ENCODE measurements at regions not wholly inside any gene's neighbourhood (a gene's known extent, or its start where the extent isn't known, plus 50 kb on each side); places are given as distances from the start of the nearest gene placed in this dataset.

DNA sequence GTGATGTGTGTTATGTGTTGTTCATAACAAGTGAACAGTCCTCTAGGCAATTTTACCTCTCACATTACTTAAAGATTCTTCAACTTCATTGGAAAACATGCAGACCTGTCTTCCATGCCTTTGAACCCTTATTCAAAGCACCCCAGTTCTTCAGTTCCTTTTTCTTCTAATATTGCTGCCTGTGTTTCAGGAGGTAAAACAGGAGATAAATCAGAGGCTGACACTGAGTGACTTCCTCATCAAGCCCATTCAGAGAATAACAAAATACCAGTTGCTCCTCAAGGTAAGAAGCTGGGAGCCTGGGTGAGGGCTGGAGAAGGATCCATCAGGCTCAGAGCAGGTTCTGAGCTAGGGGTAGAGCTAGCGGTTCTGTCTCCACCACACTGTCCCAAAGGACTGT, 71.1 kb upstream of the UMPS start:
- H3K4me1 ChIP-seq (ENCODE audit: control insufficient read depth in 4 of 4, insufficient read depth in 4 of 4, low read length in 3 of 4): peaks cover 10 to 27% (median 26%) of the 10 kb centered on the region in 4 donors
- no peaks in the 10 kb centered on the region for H3K9me3 ChIP-seq (ENCODE audit: control insufficient read depth in 4 of 4, low read length in 3 of 4)
- peaks cover 3 to 27% (median 13%) of the 10 kb centered on the region in 4 donors for H3K36me3 ChIP-seq (ENCODE audit: control insufficient read depth in 4 of 4, insufficient read depth in 3 of 4, low read depth in 1 of 4, low read length in 3 of 4)
- H3K9ac ChIP-seq (ENCODE audit: low read depth in 1 of 2, low read length in 2 of 2): no peak overlapping the region
- no peaks in the 10 kb centered on the region for H3K27me3 ChIP-seq (ENCODE audit: control insufficient read depth in 4 of 4, insufficient read depth in 4 of 4, low read length in 3 of 4)
- no peak overlapping the region for H3K4me3 ChIP-seq (ENCODE audit: low read depth in 1 of 3, low read length in 3 of 3)
- WGBS: 0% methylated on average over 1 of the region's 1 CpG
- no peak overlapping the region for H3K27ac ChIP-seq (ENCODE audit: low read depth in 1 of 2, low read length in 2 of 2)
- TF ChIP-seq, protein P1, sequence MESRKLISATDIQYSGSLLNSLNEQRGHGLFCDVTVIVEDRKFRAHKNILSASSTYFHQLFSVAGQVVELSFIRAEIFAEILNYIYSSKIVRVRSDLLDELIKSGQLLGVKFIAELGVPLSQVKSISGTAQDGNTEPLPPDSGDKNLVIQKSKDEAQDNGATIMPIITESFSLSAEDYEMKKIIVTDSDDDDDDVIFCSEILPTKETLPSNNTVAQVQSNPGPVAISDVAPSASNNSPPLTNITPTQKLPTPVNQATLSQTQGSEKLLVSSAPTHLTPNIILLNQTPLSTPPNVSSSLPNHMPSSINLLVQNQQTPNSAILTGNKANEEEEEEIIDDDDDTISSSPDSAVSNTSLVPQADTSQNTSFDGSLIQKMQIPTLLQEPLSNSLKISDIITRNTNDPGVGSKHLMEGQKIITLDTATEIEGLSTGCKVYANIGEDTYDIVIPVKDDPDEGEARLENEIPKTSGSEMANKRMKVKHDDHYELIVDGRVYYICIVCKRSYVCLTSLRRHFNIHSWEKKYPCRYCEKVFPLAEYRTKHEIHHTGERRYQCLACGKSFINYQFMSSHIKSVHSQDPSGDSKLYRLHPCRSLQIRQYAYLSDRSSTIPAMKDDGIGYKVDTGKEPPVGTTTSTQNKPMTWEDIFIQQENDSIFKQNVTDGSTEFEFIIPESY (IDR thresholded peaks at IDR 0.05): no peak
- TF ChIP-seq EGR1 (IDR thresholded peaks at IDR 0.05; ENCODE audit: low read depth in 2 of 2) (no peak), NR2F2 (IDR thresholded peaks at IDR 0.05) (no peak), HNF4G (IDR thresholded peaks at IDR 0.05) (no peak), TAF1 (conservative IDR thresholded peaks at IDR 0.05) (no peak), FOXA1 (IDR thresholded peaks at IDR 0.05) (no peak), JUND (IDR thresholded peaks at IDR 0.05) (no peak), RAD21 (IDR thresholded peaks at IDR 0.05) (no peak), HNF4A (conservative IDR thresholded peaks at IDR 0.05) (no peak), FOXA2 (IDR thresholded peaks at IDR 0.05) (no peak), YY1 (IDR thresholded peaks at IDR 0.05) (no peak), GABPA (IDR thresholded peaks at IDR 0.05 in 1 of 2, conservative IDR thresholded peaks at IDR 0.05 in 1 of 2) (no peak), SP1 (IDR thresholded peaks at IDR 0.05) (no peak), RXRA (IDR thresholded peaks at IDR 0.05) (no peak)
- TF ChIP-seq, protein P2, sequence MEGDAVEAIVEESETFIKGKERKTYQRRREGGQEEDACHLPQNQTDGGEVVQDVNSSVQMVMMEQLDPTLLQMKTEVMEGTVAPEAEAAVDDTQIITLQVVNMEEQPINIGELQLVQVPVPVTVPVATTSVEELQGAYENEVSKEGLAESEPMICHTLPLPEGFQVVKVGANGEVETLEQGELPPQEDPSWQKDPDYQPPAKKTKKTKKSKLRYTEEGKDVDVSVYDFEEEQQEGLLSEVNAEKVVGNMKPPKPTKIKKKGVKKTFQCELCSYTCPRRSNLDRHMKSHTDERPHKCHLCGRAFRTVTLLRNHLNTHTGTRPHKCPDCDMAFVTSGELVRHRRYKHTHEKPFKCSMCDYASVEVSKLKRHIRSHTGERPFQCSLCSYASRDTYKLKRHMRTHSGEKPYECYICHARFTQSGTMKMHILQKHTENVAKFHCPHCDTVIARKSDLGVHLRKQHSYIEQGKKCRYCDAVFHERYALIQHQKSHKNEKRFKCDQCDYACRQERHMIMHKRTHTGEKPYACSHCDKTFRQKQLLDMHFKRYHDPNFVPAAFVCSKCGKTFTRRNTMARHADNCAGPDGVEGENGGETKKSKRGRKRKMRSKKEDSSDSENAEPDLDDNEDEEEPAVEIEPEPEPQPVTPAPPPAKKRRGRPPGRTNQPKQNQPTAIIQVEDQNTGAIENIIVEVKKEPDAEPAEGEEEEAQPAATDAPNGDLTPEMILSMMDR (IDR thresholded peaks at IDR 0.05; ENCODE audit: low read depth, low read length, missing input control): no peak
- TF ChIP-seq, protein P3, sequence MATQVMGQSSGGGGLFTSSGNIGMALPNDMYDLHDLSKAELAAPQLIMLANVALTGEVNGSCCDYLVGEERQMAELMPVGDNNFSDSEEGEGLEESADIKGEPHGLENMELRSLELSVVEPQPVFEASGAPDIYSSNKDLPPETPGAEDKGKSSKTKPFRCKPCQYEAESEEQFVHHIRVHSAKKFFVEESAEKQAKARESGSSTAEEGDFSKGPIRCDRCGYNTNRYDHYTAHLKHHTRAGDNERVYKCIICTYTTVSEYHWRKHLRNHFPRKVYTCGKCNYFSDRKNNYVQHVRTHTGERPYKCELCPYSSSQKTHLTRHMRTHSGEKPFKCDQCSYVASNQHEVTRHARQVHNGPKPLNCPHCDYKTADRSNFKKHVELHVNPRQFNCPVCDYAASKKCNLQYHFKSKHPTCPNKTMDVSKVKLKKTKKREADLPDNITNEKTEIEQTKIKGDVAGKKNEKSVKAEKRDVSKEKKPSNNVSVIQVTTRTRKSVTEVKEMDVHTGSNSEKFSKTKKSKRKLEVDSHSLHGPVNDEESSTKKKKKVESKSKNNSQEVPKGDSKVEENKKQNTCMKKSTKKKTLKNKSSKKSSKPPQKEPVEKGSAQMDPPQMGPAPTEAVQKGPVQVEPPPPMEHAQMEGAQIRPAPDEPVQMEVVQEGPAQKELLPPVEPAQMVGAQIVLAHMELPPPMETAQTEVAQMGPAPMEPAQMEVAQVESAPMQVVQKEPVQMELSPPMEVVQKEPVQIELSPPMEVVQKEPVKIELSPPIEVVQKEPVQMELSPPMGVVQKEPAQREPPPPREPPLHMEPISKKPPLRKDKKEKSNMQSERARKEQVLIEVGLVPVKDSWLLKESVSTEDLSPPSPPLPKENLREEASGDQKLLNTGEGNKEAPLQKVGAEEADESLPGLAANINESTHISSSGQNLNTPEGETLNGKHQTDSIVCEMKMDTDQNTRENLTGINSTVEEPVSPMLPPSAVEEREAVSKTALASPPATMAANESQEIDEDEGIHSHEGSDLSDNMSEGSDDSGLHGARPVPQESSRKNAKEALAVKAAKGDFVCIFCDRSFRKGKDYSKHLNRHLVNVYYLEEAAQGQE (IDR thresholded peaks at IDR 0.05): no peak
- TF ChIP-seq, protein P4, sequence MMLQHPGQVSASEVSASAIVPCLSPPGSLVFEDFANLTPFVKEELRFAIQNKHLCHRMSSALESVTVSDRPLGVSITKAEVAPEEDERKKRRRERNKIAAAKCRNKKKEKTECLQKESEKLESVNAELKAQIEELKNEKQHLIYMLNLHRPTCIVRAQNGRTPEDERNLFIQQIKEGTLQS (IDR thresholded peaks at IDR 0.05): no peak
- TF ChIP-seq, protein P5, sequence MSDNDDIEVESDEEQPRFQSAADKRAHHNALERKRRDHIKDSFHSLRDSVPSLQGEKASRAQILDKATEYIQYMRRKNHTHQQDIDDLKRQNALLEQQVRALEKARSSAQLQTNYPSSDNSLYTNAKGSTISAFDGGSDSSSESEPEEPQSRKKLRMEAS (IDR thresholded peaks at IDR 0.05): no peak
- no peak for DNase-seq (ENCODE audit: low spot score)

Measured in liver (tissue), 8 donors.